Cardiac fibroblast (primary cell): ENCODE measurements at regions not wholly inside any gene's neighbourhood (a gene's known extent, or its start where the extent isn't known, plus 50 kb on each side); places are given as distances from the start of the nearest gene placed in this dataset.

ENCODE experiments used
- DNase-seq, 2 donors: peaks; one replicate each; pipeline versions ENCODE4 v3.0.0 to v3.0.0-alpha.2; 2010; ENCODE audit warnings: low read depth in 2 of 2
- H3K4me3 ChIP-seq, 2 donors: replicated peaks in 1 of 2; 1 replicate in 1 of 2; 2 replicates in 1 of 2; pipeline ENCODE4 v1.5.1; 2011; ENCODE audit warnings: low read depth in 2 of 2, low read length in 2 of 2, mild to moderate bottlenecking in 2 of 2, moderate library complexity in 1 of 2
- TF ChIP-seq, protein P1 (sequence below): IDR thresholded peaks from one replicate; pipeline ENCODE4 v1.5.1; 2011; ENCODE audit warnings: low read depth, mild to moderate bottlenecking, low read length, inconsistent platforms

DNA sequence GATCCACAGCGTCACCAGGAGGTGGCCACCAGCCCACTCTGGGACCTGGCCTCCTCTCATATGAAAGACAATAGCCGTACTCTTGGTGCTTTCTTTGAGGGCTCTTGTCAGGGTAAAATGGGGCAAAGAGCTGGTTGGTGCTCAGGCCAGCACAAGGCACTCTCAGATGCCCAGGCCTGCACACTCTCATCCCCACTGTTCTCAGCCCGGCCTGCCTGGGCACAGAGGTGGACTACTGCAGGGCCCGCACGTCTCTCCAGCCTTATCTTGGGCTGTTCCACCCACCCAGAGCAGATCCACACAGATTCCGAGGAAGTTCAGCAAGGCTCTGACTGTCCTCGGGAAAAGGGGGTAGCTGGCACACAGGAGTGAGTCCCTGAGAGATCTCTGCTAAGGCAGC lies 122.8 kb upstream of the PRR20G start:
- no peak overlapping the region for H3K4me3 ChIP-seq
- DNase-seq = no peak
- TF ChIP-seq, protein P1, sequence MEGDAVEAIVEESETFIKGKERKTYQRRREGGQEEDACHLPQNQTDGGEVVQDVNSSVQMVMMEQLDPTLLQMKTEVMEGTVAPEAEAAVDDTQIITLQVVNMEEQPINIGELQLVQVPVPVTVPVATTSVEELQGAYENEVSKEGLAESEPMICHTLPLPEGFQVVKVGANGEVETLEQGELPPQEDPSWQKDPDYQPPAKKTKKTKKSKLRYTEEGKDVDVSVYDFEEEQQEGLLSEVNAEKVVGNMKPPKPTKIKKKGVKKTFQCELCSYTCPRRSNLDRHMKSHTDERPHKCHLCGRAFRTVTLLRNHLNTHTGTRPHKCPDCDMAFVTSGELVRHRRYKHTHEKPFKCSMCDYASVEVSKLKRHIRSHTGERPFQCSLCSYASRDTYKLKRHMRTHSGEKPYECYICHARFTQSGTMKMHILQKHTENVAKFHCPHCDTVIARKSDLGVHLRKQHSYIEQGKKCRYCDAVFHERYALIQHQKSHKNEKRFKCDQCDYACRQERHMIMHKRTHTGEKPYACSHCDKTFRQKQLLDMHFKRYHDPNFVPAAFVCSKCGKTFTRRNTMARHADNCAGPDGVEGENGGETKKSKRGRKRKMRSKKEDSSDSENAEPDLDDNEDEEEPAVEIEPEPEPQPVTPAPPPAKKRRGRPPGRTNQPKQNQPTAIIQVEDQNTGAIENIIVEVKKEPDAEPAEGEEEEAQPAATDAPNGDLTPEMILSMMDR = no peak

DNA sequence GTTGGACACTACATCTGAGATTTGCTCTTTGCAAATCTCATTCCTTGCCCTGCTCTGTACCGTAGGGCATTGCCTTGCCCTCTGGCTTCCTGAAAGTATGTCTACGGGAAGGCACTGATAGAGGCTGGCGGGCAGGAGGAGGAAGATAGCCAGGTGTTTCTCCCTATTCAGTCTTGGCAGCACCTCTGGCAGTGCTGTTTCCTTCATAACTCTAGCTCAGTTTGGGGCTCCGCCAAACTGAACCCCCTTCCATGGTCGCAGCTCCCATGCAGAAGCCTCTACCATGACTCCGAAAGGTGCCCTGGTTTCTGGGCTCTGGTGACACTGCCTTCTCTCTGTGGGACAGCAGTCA lies 122.3 kb upstream of the PRR20G start:
- TF ChIP-seq, protein P1 = no peak
- DNase-seq = no peak
- no peak overlapping the region for H3K4me3 ChIP-seq

DNA sequence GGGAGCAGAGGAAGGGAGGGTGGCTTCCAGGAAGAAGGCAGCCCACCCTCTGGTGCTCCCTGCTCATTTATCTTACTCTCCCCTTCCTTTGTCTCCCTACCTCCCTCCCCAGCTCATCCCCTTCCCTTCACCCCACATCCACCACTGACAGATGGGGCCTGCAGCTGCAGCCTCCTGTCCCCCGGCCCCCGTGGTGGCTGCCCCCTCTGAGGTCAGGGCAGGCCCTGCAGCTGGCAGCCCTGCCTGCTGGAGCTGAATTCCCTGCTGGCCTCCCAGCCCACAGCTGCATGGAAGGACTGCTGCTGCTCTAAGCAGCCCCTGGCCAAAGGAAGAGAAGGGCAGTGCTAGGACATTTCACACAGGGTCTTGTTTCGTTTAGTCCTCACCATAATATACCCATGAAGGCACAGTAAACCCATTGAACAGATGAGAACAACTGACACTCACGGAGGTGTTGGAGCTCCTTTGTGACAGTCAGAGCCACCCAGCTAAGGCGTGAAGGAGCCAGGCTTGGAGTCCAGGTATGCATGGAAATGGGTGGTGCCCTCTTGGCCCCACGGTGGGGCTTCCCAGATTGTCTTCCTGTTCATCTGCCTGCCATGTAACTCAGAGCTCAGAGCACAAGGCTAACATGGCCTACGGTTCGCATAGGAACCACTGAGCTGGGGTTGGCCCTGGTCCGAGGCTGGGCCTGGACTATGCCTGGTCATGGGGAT lies 121.7 kb upstream of the PRR20G start:
- TF ChIP-seq, protein P1 = no peak
- no peak for DNase-seq
- no peak overlapping the region for H3K4me3 ChIP-seq

DNA sequence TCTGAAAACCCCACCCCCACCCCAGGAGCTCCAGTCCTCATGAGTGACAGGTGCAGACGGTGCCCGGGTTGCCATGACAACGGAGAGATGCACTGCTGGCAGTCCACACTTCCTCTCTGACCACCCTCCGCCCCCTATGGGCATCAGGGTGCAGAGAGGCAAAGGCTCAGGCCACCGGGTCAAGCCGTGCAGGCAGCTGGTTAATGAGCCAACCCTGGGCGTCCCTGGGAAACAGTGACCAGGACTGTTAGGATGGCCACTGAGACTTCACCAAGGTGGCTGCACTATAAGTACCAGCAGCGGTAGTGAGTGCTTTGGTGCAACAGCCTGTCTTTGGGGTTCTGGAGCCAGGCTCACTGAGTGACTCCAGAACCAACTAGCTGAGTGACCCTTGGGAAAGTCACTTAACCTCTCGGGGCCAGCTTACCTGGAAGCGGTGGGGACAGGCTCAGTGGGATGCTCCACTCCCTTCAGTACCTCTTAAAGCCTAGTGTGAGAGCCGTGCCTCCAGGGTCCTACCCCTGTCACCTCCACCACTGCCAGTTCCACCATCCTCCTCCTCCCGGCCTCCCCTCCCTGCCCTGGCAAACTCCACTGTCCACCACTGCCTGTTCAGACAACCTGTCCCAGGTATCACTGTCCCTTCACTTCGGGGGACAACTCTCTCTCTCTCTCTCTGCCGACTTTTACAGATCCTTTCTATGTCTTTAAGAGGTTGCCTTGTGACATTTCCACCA lies 121.0 kb upstream of the PRR20G start:
- no peak for DNase-seq
- TF ChIP-seq, protein P1 = no peak
- H3K4me3 ChIP-seq = no peak overlapping the region

DNA sequence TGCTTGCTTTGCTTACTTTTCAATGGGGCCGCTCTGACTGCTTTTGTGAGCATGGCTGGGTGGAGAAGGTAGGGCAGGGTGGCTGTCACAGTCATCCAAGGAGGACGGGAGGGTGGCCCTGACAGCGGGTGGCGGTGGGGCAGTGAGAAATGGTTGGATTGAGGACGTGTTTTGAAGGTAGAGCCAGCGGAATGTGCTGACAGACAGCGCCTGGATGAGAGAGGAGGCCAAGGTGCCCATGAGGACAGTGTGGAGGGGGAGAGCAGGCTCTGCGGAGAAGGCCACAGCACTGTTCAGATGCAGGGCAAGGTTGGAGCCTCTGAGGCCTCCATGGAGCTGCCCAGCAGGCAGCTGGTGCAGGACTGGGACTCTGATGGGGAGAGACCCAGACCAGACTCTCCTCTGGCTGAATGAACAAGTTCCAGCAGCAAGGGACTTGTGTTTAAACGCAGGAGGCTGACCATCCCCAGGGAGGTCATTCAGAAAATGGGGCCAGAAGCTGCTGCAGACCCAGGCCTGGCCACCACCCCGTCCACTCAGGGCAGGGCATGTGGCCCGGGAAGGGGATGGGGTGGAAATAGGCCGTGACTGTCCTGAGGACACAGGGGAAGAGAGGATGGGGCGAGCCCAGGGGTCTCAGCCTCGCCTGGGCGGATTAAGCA lies 120.3 kb upstream of the PRR20G start:
- no peak for DNase-seq
- no peak overlapping the region for H3K4me3 ChIP-seq
- TF ChIP-seq, protein P1 = no peak

DNA sequence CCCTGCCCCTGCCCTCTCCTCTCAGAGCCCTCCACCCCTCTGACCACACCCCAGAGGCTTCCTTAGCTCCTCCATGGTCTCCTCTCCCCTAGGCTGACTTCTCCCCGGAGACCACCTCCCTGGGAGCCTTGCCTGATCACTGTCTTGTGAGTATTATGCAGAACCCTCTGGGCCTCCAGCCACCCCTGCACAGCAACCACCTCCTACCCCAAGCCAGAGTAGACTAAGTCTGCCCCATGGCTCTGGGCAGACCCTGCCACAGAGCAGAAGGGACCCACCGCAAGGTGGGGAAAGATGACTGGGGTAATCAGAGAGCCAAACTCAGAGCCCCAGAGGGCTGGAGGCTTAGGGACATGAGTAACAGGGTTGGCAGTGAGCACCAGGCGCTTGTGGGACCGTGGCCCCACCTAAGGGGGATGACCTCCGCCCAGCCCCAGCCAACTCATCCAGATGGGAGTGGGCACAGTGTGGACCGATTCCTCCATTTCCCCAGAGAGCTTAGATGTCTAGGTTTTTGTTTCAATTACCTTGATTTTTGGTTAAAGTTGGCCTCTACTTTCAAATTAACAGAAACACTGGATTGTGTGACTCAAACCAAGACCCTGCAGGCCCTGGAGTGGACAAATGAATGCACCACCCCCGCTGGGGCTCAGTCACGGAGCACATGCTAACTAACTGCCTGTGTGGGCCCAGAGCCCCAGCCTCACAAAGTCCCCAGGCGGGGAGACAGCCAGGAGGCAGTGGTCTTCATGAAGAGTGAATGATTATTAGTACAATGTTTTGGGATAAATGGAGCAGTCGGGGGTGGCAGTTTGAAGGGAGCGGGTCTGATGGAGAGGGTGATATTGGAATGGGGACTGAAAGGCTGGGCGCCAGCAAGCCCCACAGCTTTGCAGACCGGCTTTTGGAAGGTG lies 119.4 kb upstream of the PRR20G start:
- no peak overlapping the region for H3K4me3 ChIP-seq
- no peak for DNase-seq
- TF ChIP-seq, protein P1 = no peak
